H7 (cell line): ENCODE measurements at regions not wholly inside any gene's neighbourhood (a gene's known extent, or its start where the extent isn't known, plus 50 kb on each side); places are given as distances from the start of the nearest gene placed in this dataset.

ENCODE experiments used
- DNase-seq: peaks from one replicate; pipeline ENCODE4 v3.0.0; 2012
- H3K27me3 ChIP-seq: 2 replicates; pipeline ENCODE4 v1.6.0; 2011; ENCODE audit warnings: mild to moderate bottlenecking, low read length; ENCODE audit not compliant: control insufficient read depth, insufficient read depth
- H3K36me3 ChIP-seq: replicated peaks from 2 replicates; pipeline ENCODE4 v1.5.1; 2011; ENCODE audit warnings: low read length; ENCODE audit not compliant: control insufficient read depth, insufficient read depth
- H3K4me3 ChIP-seq: 2 replicates; pipeline ENCODE4 v1.5.1; 2011; ENCODE audit warnings: low read depth, mild to moderate bottlenecking, control low read depth, low read length, moderate library complexity; ENCODE audit not compliant: insufficient read depth

DNA sequence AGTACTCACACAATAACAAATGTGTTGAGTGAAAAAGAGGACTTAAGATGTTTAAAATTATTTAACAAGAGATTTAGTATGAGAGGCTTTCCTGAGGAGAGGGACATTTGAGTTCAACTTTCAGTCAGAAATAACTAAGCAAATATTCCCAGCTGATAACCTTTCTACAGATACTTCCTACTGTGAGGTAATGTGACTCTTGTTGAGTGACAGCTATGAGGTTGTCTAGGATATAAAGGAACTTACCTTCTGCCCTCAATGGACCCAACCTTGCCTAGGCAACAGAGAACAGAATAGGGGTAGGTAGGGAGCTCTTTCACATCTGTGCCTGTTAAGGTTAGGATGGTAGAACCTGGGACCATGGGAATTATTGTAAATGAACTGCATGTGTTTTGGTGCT, 54.7 kb downstream of the GLUD2 start:
- no peak overlapping the region for H3K4me3 ChIP-seq
- H3K27me3 ChIP-seq, result no peaks in the 10 kb centered on the region
- H3K36me3 ChIP-seq, result no peaks in the 10 kb centered on the region
- no peak for DNase-seq

DNA sequence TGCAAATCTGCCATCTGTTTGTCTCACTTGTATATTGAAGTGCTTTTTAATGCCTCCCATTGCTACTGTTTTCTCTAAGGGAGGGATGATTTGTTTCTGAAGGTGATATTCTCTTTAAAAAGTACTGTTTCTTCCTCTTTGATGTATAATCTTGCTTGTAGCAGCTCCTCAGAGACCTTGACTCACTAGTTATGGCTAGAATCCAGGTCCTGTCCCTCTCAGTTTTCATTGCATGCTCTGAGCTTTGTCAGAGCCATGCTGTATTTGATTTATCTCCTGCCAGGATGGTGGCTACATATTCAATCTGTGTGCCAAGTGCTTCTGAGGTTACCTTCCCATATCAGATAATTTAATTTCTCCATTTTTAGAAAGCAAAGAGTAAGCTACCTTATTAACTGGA, 56.0 kb downstream of the GLUD2 start:
- H3K27me3 ChIP-seq, result no peaks in the 10 kb centered on the region
- DNase-seq, result no peak
- no peaks in the 10 kb centered on the region for H3K36me3 ChIP-seq
- no peak overlapping the region for H3K4me3 ChIP-seq

DNA sequence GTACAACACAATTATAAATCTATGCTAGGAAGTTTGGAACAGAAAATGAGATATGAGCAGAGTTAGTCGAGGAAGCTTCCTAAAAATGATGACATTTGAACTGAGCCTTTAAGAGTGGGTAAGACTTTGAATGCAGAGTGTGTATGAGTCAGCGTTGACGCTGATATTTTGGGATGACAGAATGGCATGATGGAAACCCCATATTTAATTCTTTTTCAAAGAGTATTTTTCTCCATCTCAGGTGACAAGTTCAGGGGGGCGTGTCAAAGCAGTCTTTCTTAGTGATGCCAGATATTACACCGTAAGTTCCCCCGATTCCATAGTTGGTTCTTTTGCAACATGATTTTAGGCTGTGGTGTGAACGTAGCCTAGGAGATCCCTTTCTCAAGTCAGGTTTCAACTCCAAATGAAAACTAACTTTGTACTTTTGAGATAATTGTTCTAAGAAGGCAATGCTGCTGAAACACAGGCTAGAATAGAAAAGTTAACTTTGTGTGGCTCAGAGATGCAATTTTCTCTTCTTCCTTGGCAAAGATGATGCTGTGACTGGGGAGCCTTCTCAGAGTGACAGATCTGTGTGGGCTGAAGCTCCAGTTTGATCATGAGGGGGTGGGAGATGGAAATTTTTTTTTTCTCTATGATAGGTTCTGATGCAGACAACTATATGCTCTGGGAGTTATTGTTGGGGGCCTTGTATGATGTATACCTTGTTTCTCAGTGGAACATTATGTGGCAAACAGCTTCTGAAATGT, 59.2 kb downstream of the GLUD2 start:
- Histone ChIP-seq H3K4me3 (no peak overlapping the region), H3K27me3 (no peaks in the 10 kb centered on the region), H3K36me3 (no peaks in the 10 kb centered on the region)
- no peak for DNase-seq

DNA sequence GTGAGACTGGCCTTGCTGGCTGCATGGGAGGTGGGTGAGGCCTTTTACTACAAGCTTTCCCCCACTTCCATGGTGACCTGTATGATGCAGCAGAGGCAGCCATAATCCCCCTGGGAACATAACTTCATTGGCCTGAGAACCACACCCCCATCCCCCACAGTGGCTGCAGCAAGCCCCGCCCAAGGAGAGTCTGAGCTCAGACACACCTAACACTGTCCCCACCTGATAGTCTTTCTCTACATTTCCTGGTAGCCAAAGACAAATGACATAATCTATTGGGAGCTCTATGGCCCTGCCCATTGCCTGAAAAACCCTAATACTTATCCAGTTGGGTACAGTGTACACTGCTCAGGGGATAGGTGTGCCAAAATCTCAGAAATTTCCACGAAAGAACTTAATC, 62.6 kb downstream of the GLUD2 start:
- DNase-seq, result no peak
- no peak overlapping the region for H3K4me3 ChIP-seq
- no peaks in the 10 kb centered on the region for H3K36me3 ChIP-seq
- H3K27me3 ChIP-seq, result no peaks in the 10 kb centered on the region

GRCh38 chrX:121110536-121110935, 63.1 kb downstream of the GLUD2 start:
- Histone ChIP-seq H3K27me3 (no peaks in the 10 kb centered on the region), H3K36me3 (no peaks in the 10 kb centered on the region), H3K4me3 (no peak overlapping the region)
- no peak for DNase-seq

- DNase-seq, result no peak
- no peaks in the 10 kb centered on the region for H3K36me3 ChIP-seq
- no peaks in the 10 kb centered on the region for H3K27me3 ChIP-seq
- no peak overlapping the region for H3K4me3 ChIP-seq
These were observed 67.3 kb downstream of the GLUD2 start for GRCh38 chrX:121114691-121115090.

GRCh38 chrX:121120690-121121605, 73.5 kb downstream of the GLUD2 start:
- Histone ChIP-seq H3K36me3 (no peaks in the 10 kb centered on the region), H3K27me3 (no peaks in the 10 kb centered on the region), H3K4me3 (no peak overlapping the region)
- DNase-seq, result no peak

DNA sequence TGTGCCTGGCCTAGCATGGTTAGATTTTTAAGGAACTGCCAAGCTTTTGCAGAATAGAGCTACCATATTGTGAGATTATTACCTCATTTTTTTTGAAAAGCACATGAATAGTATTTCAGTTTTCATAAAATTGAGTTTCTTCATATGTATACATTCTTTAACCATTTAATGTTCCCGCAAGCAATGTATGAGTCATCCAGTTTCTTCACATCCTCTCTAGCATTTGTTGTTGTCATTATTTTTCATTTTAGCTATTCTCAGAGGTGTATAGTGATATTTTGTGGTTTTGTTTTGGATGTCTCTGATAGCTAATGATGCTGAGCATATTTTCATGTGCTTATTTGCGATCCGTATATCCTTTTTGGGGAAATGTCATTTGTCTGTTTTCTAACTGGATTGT, 74.9 kb downstream of the GLUD2 start:
- Histone ChIP-seq H3K36me3 (no peaks in the 10 kb centered on the region), H3K4me3 (no peak overlapping the region), H3K27me3 (no peaks in the 10 kb centered on the region)
- no peak for DNase-seq

DNA sequence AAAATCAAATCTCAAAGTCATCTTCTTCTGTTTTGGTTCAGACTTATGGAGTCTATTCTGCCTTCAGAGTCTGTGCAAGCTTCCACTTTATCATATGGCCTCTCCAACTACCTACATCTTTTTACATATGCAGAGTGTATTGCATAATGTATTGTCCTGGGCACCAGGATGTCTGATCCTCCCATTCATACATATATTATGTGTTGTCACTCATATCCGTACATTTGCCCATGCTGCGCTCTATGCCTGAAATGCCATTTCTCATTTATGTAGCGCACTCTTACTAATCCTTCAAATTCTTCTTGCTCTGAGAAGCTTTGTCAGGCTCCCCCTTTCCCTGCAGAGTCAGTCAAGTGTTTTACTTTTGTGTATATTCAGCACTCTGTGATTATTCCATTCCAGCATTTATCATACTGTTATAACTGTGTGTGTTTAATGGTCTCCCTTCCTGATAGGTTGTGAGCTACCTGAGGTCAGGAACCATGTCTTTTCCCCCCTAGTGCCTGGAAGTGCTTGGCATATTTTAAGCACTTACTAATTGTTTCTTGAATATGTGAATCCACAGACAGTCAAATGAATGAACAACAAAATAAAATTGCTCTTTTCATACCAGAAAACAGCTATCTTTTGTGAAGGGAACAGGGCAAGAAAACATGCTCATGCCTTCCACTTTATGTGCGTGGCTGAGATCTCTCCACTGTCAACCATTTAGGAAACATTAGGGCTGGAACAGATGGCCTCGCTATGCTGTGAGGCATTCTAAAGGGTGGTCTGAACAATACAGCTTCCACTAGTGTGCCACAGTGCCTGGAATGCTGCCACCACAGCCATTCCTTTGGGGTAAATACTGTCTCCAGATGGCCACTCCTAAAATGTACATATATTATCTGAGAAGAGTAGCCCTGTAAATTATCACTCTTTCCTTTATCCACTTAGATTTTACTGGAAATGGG, 81.8 kb downstream of the GLUD2 start:
- Histone ChIP-seq H3K4me3 (no peak overlapping the region), H3K27me3 (no peaks in the 10 kb centered on the region), H3K36me3 (no peaks in the 10 kb centered on the region)
- DNase-seq, result no peak

- Histone ChIP-seq H3K4me3 (no peak overlapping the region), H3K27me3 (no peaks in the 10 kb centered on the region)
- DNase-seq, result no peak
These were observed 85.3 kb downstream of the GLUD2 start for GRCh38 chrX:121132675-121133074.

GRCh38 chrX:121135488-121136207, 88.2 kb downstream of the GLUD2 start:
- Histone ChIP-seq H3K36me3 (no peaks in the 10 kb centered on the region), H3K27me3 (no peaks in the 10 kb centered on the region), H3K4me3 (no peak overlapping the region)
- DNase-seq, result no peak

More at GRCh38 chrX:121132675-121133074, 85.3 kb downstream of the GLUD2 start:
- H3K36me3 ChIP-seq, result no peaks in the 10 kb centered on the region

DNA sequence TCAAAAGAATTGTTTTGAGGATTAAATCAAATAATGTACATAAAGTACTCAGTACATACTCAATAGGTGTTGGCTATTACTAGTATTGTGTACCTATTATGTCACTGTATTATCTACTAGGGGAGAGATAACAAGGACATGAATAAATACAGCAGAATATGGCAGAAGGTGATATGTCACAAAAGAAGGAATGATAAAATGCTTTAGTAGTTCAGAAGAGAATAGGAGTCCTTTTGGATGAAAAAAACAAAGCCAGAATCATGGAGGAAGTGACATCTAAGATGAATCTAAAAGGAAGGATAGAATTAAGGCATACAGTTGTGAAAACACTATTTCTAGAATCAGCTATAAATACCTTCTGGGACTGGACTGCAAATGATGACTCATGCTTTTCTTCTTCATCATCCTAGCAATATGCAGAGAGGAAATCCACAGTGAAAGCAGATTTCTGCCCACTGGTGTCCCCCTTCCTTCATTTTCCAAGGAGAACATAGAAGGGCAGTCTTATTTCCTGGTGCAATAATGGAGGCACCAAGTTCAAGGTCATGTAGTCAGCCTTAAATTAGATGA, 98.7 kb downstream of the GLUD2 start:
- H3K4me3 ChIP-seq, result no peak overlapping the region
- no peaks in the 10 kb centered on the region for H3K27me3 ChIP-seq
- DNase-seq, result no peak
- no peaks in the 10 kb centered on the region for H3K36me3 ChIP-seq

- H3K27me3 ChIP-seq, result no peaks in the 10 kb centered on the region
- H3K36me3 ChIP-seq, result no peaks in the 10 kb centered on the region
- H3K4me3 ChIP-seq, result no peak overlapping the region
- DNase-seq, result no peak
These were observed 102.8 kb downstream of the GLUD2 start for GRCh38 chrX:121150217-121150616.
